ENCODE measurements at regions not wholly inside any gene's neighbourhood (a gene's known extent, or its start where the extent isn't known, plus 50 kb on each side); places are given as distances from the start of the nearest gene placed in this dataset.

GRCh38 chr2:124967325-124967724 lies 942.2 kb downstream of the CNTNAP5 start:
- TF ChIP-seq, protein P1, sequence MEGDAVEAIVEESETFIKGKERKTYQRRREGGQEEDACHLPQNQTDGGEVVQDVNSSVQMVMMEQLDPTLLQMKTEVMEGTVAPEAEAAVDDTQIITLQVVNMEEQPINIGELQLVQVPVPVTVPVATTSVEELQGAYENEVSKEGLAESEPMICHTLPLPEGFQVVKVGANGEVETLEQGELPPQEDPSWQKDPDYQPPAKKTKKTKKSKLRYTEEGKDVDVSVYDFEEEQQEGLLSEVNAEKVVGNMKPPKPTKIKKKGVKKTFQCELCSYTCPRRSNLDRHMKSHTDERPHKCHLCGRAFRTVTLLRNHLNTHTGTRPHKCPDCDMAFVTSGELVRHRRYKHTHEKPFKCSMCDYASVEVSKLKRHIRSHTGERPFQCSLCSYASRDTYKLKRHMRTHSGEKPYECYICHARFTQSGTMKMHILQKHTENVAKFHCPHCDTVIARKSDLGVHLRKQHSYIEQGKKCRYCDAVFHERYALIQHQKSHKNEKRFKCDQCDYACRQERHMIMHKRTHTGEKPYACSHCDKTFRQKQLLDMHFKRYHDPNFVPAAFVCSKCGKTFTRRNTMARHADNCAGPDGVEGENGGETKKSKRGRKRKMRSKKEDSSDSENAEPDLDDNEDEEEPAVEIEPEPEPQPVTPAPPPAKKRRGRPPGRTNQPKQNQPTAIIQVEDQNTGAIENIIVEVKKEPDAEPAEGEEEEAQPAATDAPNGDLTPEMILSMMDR (IDR thresholded peaks at IDR 0.05), result no peak
- H3K27me3 ChIP-seq, result no peaks in the 10 kb centered on the region
- ATAC-seq (no peak), DNase-seq (no peak)
- intact Hi-C loops (cut with DNase I), result no loop called here
- no peaks in the 10 kb centered on the region for H3K36me3 ChIP-seq
- H3K4me1 ChIP-seq, result no peaks in the 10 kb centered on the region
- no peak overlapping the region for H3K4me3 ChIP-seq
- peaks cover 0 to 4% (median 0%) of the 10 kb centered on the region in 11 donors for H3K9me3 ChIP-seq
- no peak overlapping the region for H3K27ac ChIP-seq
- 25% methylated on average over 1 of the region's 1 CpG for WGBS, 2 donors

DNA sequence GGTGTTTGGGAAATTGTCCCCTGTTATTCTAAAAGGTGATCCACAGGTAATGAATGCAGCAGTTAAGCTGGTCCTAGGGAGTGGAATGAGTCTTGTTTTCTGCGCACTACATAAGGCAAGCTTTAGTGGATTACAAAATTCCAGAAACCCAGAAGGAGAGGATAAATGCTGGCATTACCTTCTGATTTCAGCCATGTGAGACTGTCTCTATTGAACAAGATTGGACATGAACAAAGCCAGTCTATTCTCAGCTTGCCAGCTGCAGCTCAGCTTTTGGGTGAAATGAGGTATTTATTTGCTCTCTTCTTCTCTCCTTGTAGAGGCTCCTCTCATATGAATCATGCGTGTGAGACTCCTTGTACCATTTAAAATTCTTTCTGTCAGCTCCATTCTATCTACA lies 944.9 kb downstream of the CNTNAP5 start:
- no peak for ATAC-seq
- intact Hi-C loops (cut with DNase I), result no loop called here
- WGBS, 2 donors, result 85 to 92% methylated on average over 2 of the region's 2 CpGs
- TF ChIP-seq, protein P1 (IDR thresholded peaks at IDR 0.05), result no peak
- Histone ChIP-seq H3K27ac (no peak overlapping the region), H3K27me3 (no peaks in the 10 kb centered on the region), H3K4me1 (no peaks in the 10 kb centered on the region), H3K9me3 (no peaks in the 10 kb centered on the region), H3K36me3 (no peaks in the 10 kb centered on the region), H3K4me3 (no peak overlapping the region)
- DNase-seq, result no peak

GRCh38 chr2:124973396-124973795 lies 948.3 kb downstream of the CNTNAP5 start:
- intact Hi-C loops (cut with DNase I), result no loop called here
- Histone ChIP-seq H3K9me3 (no peaks in the 10 kb centered on the region), H3K27me3 (no peaks in the 10 kb centered on the region), H3K4me1 (no peaks in the 10 kb centered on the region), H3K4me3 (no peak overlapping the region), H3K36me3 (no peaks in the 10 kb centered on the region), H3K27ac (no peak overlapping the region)
- DNase-seq, result no peak
- TF ChIP-seq, protein P1 (IDR thresholded peaks at IDR 0.05), result no peak
- 84 to 86% methylated on average over 1 of the region's 1 CpG for WGBS, 2 donors
- ATAC-seq, result no peak

- H3K27me3 ChIP-seq, result no peaks in the 10 kb centered on the region
- H3K36me3 ChIP-seq, result no peaks in the 10 kb centered on the region
- TF ChIP-seq, protein P1 (IDR thresholded peaks at IDR 0.05), result no peak
- ATAC-seq (no peak), DNase-seq (no peak)
- H3K27ac ChIP-seq, result no peak overlapping the region
- WGBS, 2 donors, result 73 to 83% methylated on average over 3 of the region's 3 CpGs
- intact Hi-C loops (cut with DNase I), result no loop called here
- H3K4me3 ChIP-seq, result no peak overlapping the region
- H3K9me3 ChIP-seq, result no peaks in the 10 kb centered on the region
- no peaks in the 10 kb centered on the region for H3K4me1 ChIP-seq
These were observed 950.1 kb downstream of the CNTNAP5 start for GRCh38 chr2:124975224-124975623.

DNA sequence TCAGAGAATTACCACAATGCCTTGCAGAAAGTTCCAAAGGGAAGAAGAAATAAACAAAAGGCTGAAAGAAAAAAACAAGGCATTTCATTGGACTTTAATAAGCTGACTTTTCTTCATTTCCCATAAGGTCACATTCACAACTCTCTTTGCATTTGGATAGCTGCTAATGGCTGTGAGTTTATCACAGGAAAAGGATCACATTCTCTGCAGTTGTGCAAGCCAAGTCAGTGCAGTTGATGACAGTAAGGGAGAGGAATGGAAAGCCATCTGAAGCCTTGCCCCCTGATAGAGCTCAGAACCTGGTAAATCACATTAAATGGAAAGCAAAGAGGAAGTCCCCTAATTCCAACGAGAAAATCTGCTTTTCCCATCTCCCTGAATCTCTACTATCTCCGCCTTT lies 950.6 kb downstream of the CNTNAP5 start:
- intact Hi-C loops (cut with DNase I), result no loop called here
- Histone ChIP-seq H3K36me3 (no peaks in the 10 kb centered on the region), H3K4me1 (no peaks in the 10 kb centered on the region), H3K27me3 (no peaks in the 10 kb centered on the region), H3K9me3 (no peaks in the 10 kb centered on the region), H3K4me3 (no peak overlapping the region), H3K27ac (no peak overlapping the region)
- WGBS, 2 donors, result 49 to 69% methylated on average over 2 of the region's 2 CpGs
- ATAC-seq (no peak), DNase-seq (no peak)
- TF ChIP-seq, protein P1 (IDR thresholded peaks at IDR 0.05), result no peak
